Endothelial cell of umbilical vein (primary cell): ENCODE measurements at regions not wholly inside any gene's neighbourhood (a gene's known extent, or its start where the extent isn't known, plus 50 kb on each side); places are given as distances from the start of the nearest gene placed in this dataset.

Experiments used
- BruUV-seq: library from RNA; stranded (reverse); fragments of 400-500 nt; replicated peaks from 2 replicates; lab custom pipeline; 2021; lab: Mats Ljungman, UMichigan
- CTCF ChIA-PET: fragments of 300-600, 350-600 bp; sonication (Branson Sonifier 250); formaldehyde crosslinking; loops from one replicate; lab custom pipeline; 2021; ENCODE audit warnings: antibody characterized with exemption, inconsistent platforms; lab: Charles Lee
- POLR2A ChIA-PET: fragments of 300-600, 350-600 bp; sonication (Branson Sonifier 250); formaldehyde crosslinking; loops from one replicate; lab custom pipeline; 2021; ENCODE audit warnings: antibody characterized with exemption, inconsistent platforms; lab: Charles Lee
- DNase-seq: peaks from one replicate; pipeline ENCODE4 v3.0.0-alpha.2; 2011; ENCODE audit warnings: low read depth, low spot score
- FAIRE-seq: peaks from 2 replicates; lab custom pipeline; 2011; peaks lifted over from hg19 to GRCh38; lab: Jason Lieb, UNC
- H2AFZ ChIP-seq: 2 replicates; pipeline ENCODE4 v1.6.0; 2012; ENCODE audit warnings: low read depth, low read length, control low read depth, inconsistent platforms
- H3K27ac ChIP-seq: 2 replicates; pipeline ENCODE4 v1.5.1; 2011; ENCODE audit warnings: low read depth, mild to moderate bottlenecking, control low read depth, low read length, moderate library complexity; ENCODE audit not compliant: insufficient read depth
- H3K27me3 ChIP-seq, 2 experiments: 2 replicates each; pipeline versions ENCODE4 v1.6.0 to v1.6.1; 2011; ENCODE audit warnings: low read length in 2 of 2, mixed read lengths in 1 of 2; ENCODE audit not compliant: control insufficient read depth in 2 of 2, insufficient read depth in 2 of 2
- H3K36me3 ChIP-seq, 2 experiments: 2 replicates in 1 of 2; 3 replicates in 1 of 2; pipeline ENCODE4 v1.5.1; 2011; ENCODE audit warnings: low read length in 2 of 2, mild to moderate bottlenecking in 1 of 2, moderate library complexity in 1 of 2; ENCODE audit not compliant: control insufficient read depth in 2 of 2, insufficient read depth in 2 of 2; ENCODE audit errors: extremely low read depth in 1 of 2
- H3K4me1 ChIP-seq: 3 replicates; pipeline ENCODE4 v1.5.1; 2011; ENCODE audit warnings: mild to moderate bottlenecking, low read length; ENCODE audit not compliant: control insufficient read depth, insufficient read depth; ENCODE audit errors: extremely low read depth
- H3K4me2 ChIP-seq: 2 replicates; pipeline ENCODE4 v1.6.1; 2011; ENCODE audit warnings: low read length, control low read depth, mixed read lengths; ENCODE audit not compliant: insufficient read depth
- H3K4me3 ChIP-seq, 3 experiments: fragments of 200-600 bp in 1 of 3; sonication (generic), shearing (Covaris generic) in 1 of 3; replicated peaks in 1 of 3; 2 replicates each; pipeline ENCODE4 v1.5.1; 2011 to 2016; ENCODE audit warnings: control low read depth in 3 of 3, low read length in 3 of 3, mild to moderate bottlenecking in 2 of 3, inconsistent platforms in 1 of 3, low read depth in 1 of 3, moderate library complexity in 1 of 3; ENCODE audit not compliant: insufficient read depth in 1 of 3
- H3K79me2 ChIP-seq: 2 replicates; pipeline ENCODE4 v1.6.0; 2012; ENCODE audit warnings: low read length, inconsistent platforms; ENCODE audit not compliant: control insufficient read depth, insufficient read depth
- H3K9ac ChIP-seq: replicated peaks from 2 replicates; pipeline ENCODE3; 2011; ENCODE audit warnings: low read length, control low read depth; ENCODE audit not compliant: insufficient read depth; ENCODE audit errors: extremely low read depth
- H3K9me1 ChIP-seq: replicated peaks from 3 replicates; pipeline ENCODE4 v1.6.0; 2011; ENCODE audit warnings: mild to moderate bottlenecking, low read length; ENCODE audit not compliant: control insufficient read depth, insufficient read depth; ENCODE audit errors: extremely low read depth
- H3K9me3 ChIP-seq: replicated peaks from 2 replicates; pipeline ENCODE4 v1.5.1; 2012; ENCODE audit warnings: low read length, inconsistent platforms; ENCODE audit not compliant: control insufficient read depth, insufficient read depth
- H4K20me1 ChIP-seq: replicated peaks from 2 replicates; pipeline ENCODE3; 2011; ENCODE audit warnings: mild to moderate bottlenecking, low read length; ENCODE audit not compliant: control insufficient read depth, insufficient read depth; ENCODE audit errors: extremely low read depth
- EZH2 ChIP-seq: IDR thresholded peaks from 2 replicates; pipeline ENCODE4 v1.6.1; 2012; ENCODE audit warnings: borderline replicate concordance, low read depth, mild to moderate bottlenecking, moderate library complexity, low read length, inconsistent platforms; ENCODE audit not compliant: severe bottlenecking
- FOS ChIP-seq: IDR thresholded peaks from 2 replicates; pipeline ENCODE4 v1.6.1; 2011; ENCODE audit warnings: mild to moderate bottlenecking, low read length, moderate library complexity, borderline replicate concordance; ENCODE audit not compliant: insufficient read depth
- GATA2 ChIP-seq: IDR thresholded peaks from 2 replicates; pipeline ENCODE4 v1.7.0; 2011; ENCODE audit warnings: low read depth, mild to moderate bottlenecking, moderate library complexity, mixed read lengths, low read length; ENCODE audit not compliant: insufficient read length, insufficient read depth
- JUN ChIP-seq: IDR thresholded peaks from 2 replicates; pipeline ENCODE4 v1.6.1; 2011; ENCODE audit warnings: borderline replicate concordance, low read depth; ENCODE audit not compliant: insufficient read length, insufficient read depth
- MYC ChIP-seq: IDR thresholded peaks from one replicate; pipeline ENCODE4 v1.6.1; 2011; ENCODE audit warnings: mild to moderate bottlenecking, low read depth, low read length
- POLR2A ChIP-seq: IDR thresholded peaks from 2 replicates; pipeline ENCODE4 v1.6.1; 2012; ENCODE audit warnings: low read depth, mild to moderate bottlenecking, control low read depth, low read length
- POLR2AphosphoS5 ChIP-seq: IDR thresholded peaks from 2 replicates; pipeline ENCODE4 v1.6.1; 2012; ENCODE audit warnings: low read depth, mild to moderate bottlenecking, control low read depth, low read length, moderate library complexity; ENCODE audit not compliant: insufficient read depth
- dilution Hi-C: fragments of 300-500 bp; cut with MboI; formaldehyde crosslinking; loops from one replicate; pipeline ENCODE4 v1.15.0; 2019; ENCODE audit warnings: low sequenced_read_pairs; ENCODE audit not compliant: extremely low pct_ligation_motif_present
- intact Hi-C: fragments of 100-400 bp; cut with micrococcal nuclease; formaldehyde crosslinking; loops from one replicate; pipeline ENCODE4 v1.10.0; 2022
- TF ChIP-seq, protein P1 (sequence below): IDR thresholded peaks from 2 replicates; pipeline ENCODE4 v1.6.1; 2011; ENCODE audit not compliant: insufficient read depth, insufficient read length
- TF ChIP-seq, protein P2 (sequence below), 2 donors: IDR thresholded peaks; 1 replicate in 1 of 2; 2 replicates in 1 of 2; pipeline ENCODE4 v1.5.1; 2011; ENCODE audit warnings: low read length in 2 of 2, mild to moderate bottlenecking in 2 of 2, moderate library complexity in 2 of 2, control low read depth in 1 of 2, inconsistent platforms in 1 of 2, low read depth in 1 of 2; ENCODE audit not compliant: insufficient read depth in 1 of 2; ENCODE audit errors: extremely low read depth in 1 of 2

DNA sequence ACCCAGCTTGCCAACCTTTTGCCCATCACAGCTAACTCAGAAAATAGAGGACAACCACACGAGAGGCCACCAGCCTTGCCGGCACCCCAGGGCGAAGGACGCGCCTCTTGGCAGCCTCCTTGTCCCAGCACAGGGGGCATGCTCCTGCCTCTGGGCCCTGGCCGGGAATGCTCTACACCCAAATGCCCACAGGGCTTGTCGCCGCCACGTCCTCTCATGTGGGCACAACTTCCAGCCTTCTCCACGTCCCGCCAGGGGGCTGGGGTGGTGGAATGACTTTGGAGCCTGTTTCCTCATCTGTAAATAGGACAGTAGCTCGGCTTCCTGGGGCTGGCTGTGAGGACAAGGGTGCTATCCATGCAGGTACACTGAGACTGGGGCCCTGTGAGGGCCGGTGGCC, 152.4 kb upstream of the MLN start:
- Histone ChIP-seq H3K9me1 (no peaks in the 10 kb centered on the region), H3K27me3 (no peaks in the 10 kb centered on the region), H4K20me1 (no peaks in the 10 kb centered on the region), H3K9me3 (no peaks in the 10 kb centered on the region), H2AFZ (no peak overlapping the region), H3K9ac (no peak overlapping the region), H3K4me3 (no peak overlapping the region), H3K36me3 (no peaks in the 10 kb centered on the region), H3K79me2 (no peaks in the 10 kb centered on the region), H3K4me2 (no peak overlapping the region), H3K27ac (no peak overlapping the region), H3K4me1 (no peaks in the 10 kb centered on the region)
- POLR2A ChIA-PET: no interaction called here
- dilution Hi-C loops: no loop called here
- no TSS peak for BruUV-seq
- TF ChIP-seq GATA2 (no peak), POLR2AphosphoS5 (no peak), JUN (no peak), FOS (no peak), MYC (no peak), EZH2 (no peak), POLR2A (no peak)
- TF ChIP-seq, protein P1, sequence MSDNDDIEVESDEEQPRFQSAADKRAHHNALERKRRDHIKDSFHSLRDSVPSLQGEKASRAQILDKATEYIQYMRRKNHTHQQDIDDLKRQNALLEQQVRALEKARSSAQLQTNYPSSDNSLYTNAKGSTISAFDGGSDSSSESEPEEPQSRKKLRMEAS: no peak
- TF ChIP-seq, protein P2, sequence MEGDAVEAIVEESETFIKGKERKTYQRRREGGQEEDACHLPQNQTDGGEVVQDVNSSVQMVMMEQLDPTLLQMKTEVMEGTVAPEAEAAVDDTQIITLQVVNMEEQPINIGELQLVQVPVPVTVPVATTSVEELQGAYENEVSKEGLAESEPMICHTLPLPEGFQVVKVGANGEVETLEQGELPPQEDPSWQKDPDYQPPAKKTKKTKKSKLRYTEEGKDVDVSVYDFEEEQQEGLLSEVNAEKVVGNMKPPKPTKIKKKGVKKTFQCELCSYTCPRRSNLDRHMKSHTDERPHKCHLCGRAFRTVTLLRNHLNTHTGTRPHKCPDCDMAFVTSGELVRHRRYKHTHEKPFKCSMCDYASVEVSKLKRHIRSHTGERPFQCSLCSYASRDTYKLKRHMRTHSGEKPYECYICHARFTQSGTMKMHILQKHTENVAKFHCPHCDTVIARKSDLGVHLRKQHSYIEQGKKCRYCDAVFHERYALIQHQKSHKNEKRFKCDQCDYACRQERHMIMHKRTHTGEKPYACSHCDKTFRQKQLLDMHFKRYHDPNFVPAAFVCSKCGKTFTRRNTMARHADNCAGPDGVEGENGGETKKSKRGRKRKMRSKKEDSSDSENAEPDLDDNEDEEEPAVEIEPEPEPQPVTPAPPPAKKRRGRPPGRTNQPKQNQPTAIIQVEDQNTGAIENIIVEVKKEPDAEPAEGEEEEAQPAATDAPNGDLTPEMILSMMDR (IDR thresholded peaks at IDR 0.05; ENCODE audit: extremely low read depth in 1 of 2, insufficient read depth in 1 of 2, low read depth in 1 of 2, low read length in 2 of 2): no peak
- intact Hi-C loops: no loop called here
- CTCF ChIA-PET: no interaction called here
- DNase-seq: no peak
- FAIRE-seq: no peak
